WTC11 (cell line): ENCODE measurements at regions not wholly inside any gene's neighbourhood (a gene's known extent, or its start where the extent isn't known, plus 50 kb on each side); places are given as distances from the start of the nearest gene placed in this dataset.

Experiments
- ATAC-seq: fragments of 200-7000 bp; cut with Tn5 transposase; 2 replicates; pipeline ENCODE4 v1.10.0; 2021; ENCODE audit warnings: mild to moderate bottlenecking, moderate library complexity
- CTCF ChIA-PET: fragments of 300-600 bp; sonication (Branson Sonifier 250); formaldehyde crosslinking; loops from one replicate; lab custom pipeline; 2021; ENCODE audit warnings: antibody characterized with exemption; lab: Charles Lee
- POLR2A ChIA-PET: fragments of 350-600 bp; sonication (Branson Sonifier 250); formaldehyde crosslinking; loops from one replicate; lab custom pipeline; 2021; ENCODE audit warnings: antibody characterized with exemption; lab: Charles Lee
- DNase-seq: peaks from one replicate; pipeline ENCODE4 v3.0.0; 2021; ENCODE audit warnings: low spot score
- H3K27ac Mint-ChIP-seq: 2 replicates; pipeline ENCODE4 v1.8.0; 2021; ENCODE audit warnings: mixed read lengths
- H3K27me3 Mint-ChIP-seq: 2 replicates; pipeline ENCODE4 v1.8.0; 2021; ENCODE audit warnings: low read depth, mild to moderate bottlenecking, moderate library complexity, mixed read lengths
- H3K36me3 Mint-ChIP-seq: 2 replicates; pipeline ENCODE4 v1.8.0; 2021; ENCODE audit warnings: mixed read lengths
- H3K4me1 Mint-ChIP-seq: 2 replicates; pipeline ENCODE4 v1.8.0; 2022; ENCODE audit warnings: mixed read lengths
- H3K4me3 Mint-ChIP-seq: 2 replicates; pipeline ENCODE4 v1.8.0; 2021; ENCODE audit warnings: mild to moderate bottlenecking, moderate library complexity, mixed read lengths
- H3K9me3 Mint-ChIP-seq: 2 replicates; pipeline ENCODE4 v1.8.0; 2021; ENCODE audit warnings: mixed read lengths
- ATF2 ChIP-seq: sonication (generic); formaldehyde crosslinking; IDR thresholded peaks from 2 replicates; pipeline ENCODE4 v1.8.1; 2022; ENCODE audit warnings: low read depth, missing genetic modification reagents, borderline replicate concordance
- CBFB ChIP-seq: sonication (generic); formaldehyde crosslinking; IDR thresholded peaks from 2 replicates; pipeline ENCODE4 v1.8.1; 2022; ENCODE audit warnings: mild to moderate bottlenecking, low read depth, missing genetic modification reagents
- E2F5 ChIP-seq: sonication (generic); formaldehyde crosslinking; IDR thresholded peaks from 2 replicates; pipeline ENCODE4 v1.8.1; 2022; ENCODE audit warnings: mild to moderate bottlenecking, moderate library complexity, missing genetic modification reagents
- ESRRA ChIP-seq: sonication (generic); formaldehyde crosslinking; IDR thresholded peaks from 2 replicates; pipeline ENCODE4 v1.8.1; 2022; ENCODE audit warnings: mild to moderate bottlenecking, missing genetic modification reagents, borderline replicate concordance
- GRHL2 ChIP-seq: fragments of 250-450 bp; sonication (Bioruptor Pico); IDR thresholded peaks from 2 replicates; pipeline ENCODE4 v1.8.0; 2022; ENCODE audit warnings: mild to moderate bottlenecking, moderate library complexity; ENCODE audit not compliant: insufficient replicate concordance, severe bottlenecking
- JUN ChIP-seq: sonication (generic); formaldehyde crosslinking; IDR thresholded peaks from 2 replicates; pipeline ENCODE4 v1.8.0; 2023; ENCODE audit warnings: mild to moderate bottlenecking, missing genetic modification reagents
- NFYB ChIP-seq: sonication (generic); formaldehyde crosslinking; conservative IDR thresholded peaks from 2 replicates; pipeline ENCODE4 v1.8.0; 2022; ENCODE audit warnings: low read depth, missing genetic modification reagents
- PRRX2 ChIP-seq: fragments of 250-450 bp; sonication (Bioruptor Pico); IDR thresholded peaks from 2 replicates; pipeline ENCODE4 v1.8.0; 2021; ENCODE audit warnings: mild to moderate bottlenecking
- TCF7 ChIP-seq: sonication (generic); formaldehyde crosslinking; IDR thresholded peaks from 2 replicates; pipeline ENCODE4 v1.8.0; 2022; ENCODE audit warnings: mild to moderate bottlenecking, low read depth, missing genetic modification reagents, moderate library complexity
- TEAD4 ChIP-seq: sonication (generic); formaldehyde crosslinking; IDR thresholded peaks from 2 replicates; pipeline ENCODE4 v1.8.0; 2022; ENCODE audit warnings: mild to moderate bottlenecking, missing genetic modification reagents
- USF1 ChIP-seq: sonication (generic); formaldehyde crosslinking; IDR thresholded peaks from 2 replicates; pipeline ENCODE4 v1.8.0; 2022; ENCODE audit warnings: mild to moderate bottlenecking, missing genetic modification reagents
- TF ChIP-seq, protein P1 (sequence below): fragments of 250-450 bp; sonication (Bioruptor Pico); IDR thresholded peaks from 2 replicates; pipeline ENCODE4 v1.8.0; 2021; ENCODE audit warnings: mild to moderate bottlenecking
- TF ChIP-seq, protein P2 (sequence below): sonication (generic); formaldehyde crosslinking; IDR thresholded peaks from 2 replicates; pipeline ENCODE4 v1.8.1; 2023; ENCODE audit warnings: mild to moderate bottlenecking, missing genetic modification reagents
- TF ChIP-seq, protein P3 (sequence below): fragments of 250-450 bp; sonication (Bioruptor Pico); IDR thresholded peaks from 2 replicates; pipeline ENCODE4 v1.9.0; 2021; ENCODE audit warnings: mild to moderate bottlenecking
- TF ChIP-seq, protein P4 (sequence below): sonication (generic); formaldehyde crosslinking; IDR thresholded peaks from 2 replicates; pipeline ENCODE4 v1.8.0; 2023; ENCODE audit warnings: mild to moderate bottlenecking, missing genetic modification reagents
- TF ChIP-seq, protein P5 (sequence below): sonication (generic); formaldehyde crosslinking; IDR thresholded peaks from 2 replicates; pipeline ENCODE4 v1.8.0; 2023; ENCODE audit warnings: missing genetic modification reagents
- TF ChIP-seq, protein P6 (sequence below): sonication (generic); formaldehyde crosslinking; IDR thresholded peaks from 2 replicates; pipeline ENCODE4 v1.8.1; 2023; ENCODE audit warnings: mild to moderate bottlenecking, missing genetic modification reagents

DNA sequence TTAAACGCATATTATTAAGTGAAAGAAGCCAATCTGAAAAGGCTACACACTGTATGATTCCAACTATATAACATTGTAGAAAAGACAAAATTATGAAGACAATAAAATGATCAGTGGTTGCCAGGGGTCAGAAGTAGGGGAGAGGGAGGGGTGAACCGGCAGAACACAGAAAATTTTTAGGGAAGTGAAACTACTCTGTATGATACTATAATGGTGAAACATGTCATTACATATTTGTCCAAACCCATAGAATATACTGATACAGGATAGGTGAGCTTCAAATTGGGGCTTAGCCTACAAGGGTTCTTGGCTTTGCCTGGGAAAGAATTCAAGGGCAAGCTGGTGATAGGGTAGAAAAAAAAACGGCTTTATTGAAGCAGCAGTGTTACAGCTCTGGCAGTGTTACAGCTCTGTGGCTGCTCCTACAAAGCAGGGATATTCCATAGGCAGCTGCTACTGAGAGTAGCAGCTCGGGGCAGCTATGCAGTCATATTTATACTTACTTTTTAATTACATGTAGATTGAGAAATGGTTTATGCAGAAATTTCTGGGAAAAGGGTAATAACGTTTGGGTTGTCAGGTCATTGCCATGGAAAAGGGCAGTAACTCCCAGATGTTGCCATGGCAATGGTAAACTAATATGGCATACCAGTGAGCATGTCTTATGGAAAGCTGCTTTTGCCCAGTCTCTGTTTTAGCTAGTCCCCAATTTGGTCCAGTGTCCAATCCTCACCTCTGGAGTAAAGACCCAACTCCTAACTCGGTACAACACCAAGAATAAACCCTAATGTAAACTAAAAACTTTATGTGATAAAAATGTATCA is 125.1 kb upstream of the SLC25A36 start (continued):
- TF ChIP-seq, protein P1, sequence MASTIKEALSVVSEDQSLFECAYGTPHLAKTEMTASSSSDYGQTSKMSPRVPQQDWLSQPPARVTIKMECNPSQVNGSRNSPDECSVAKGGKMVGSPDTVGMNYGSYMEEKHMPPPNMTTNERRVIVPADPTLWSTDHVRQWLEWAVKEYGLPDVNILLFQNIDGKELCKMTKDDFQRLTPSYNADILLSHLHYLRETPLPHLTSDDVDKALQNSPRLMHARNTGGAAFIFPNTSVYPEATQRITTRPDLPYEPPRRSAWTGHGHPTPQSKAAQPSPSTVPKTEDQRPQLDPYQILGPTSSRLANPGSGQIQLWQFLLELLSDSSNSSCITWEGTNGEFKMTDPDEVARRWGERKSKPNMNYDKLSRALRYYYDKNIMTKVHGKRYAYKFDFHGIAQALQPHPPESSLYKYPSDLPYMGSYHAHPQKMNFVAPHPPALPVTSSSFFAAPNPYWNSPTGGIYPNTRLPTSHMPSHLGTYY (CRISPR knock-in tag), result no peak
- TF ChIP-seq, protein P2, sequence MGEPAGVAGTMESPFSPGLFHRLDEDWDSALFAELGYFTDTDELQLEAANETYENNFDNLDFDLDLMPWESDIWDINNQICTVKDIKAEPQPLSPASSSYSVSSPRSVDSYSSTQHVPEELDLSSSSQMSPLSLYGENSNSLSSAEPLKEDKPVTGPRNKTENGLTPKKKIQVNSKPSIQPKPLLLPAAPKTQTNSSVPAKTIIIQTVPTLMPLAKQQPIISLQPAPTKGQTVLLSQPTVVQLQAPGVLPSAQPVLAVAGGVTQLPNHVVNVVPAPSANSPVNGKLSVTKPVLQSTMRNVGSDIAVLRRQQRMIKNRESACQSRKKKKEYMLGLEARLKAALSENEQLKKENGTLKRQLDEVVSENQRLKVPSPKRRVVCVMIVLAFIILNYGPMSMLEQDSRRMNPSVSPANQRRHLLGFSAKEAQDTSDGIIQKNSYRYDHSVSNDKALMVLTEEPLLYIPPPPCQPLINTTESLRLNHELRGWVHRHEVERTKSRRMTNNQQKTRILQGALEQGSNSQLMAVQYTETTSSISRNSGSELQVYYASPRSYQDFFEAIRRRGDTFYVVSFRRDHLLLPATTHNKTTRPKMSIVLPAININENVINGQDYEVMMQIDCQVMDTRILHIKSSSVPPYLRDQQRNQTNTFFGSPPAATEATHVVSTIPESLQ (CRISPR knock-in tag), result no peak
- TF ChIP-seq, all 79 proteins: peak for 0

- Mint-ChIP-seq H3K4me1 (peaks cover 14% of the 10 kb centered on the region), H3K27ac (no peak overlapping the region), H3K36me3 (no peaks in the 10 kb centered on the region), H3K4me3 (no peak overlapping the region), H3K9me3 (no peaks in the 10 kb centered on the region), H3K27me3 (no peaks in the 10 kb centered on the region)
- ChIA-PET CTCF (no interaction called here), POLR2A (no interaction called here)
- TF ChIP-seq CBFB (CRISPR knock-in tag), result no peak
- no peak for TF ChIP-seq NFYB
- TF ChIP-seq TEAD4 (CRISPR knock-in tag), result no peak
- TF ChIP-seq, protein P3, sequence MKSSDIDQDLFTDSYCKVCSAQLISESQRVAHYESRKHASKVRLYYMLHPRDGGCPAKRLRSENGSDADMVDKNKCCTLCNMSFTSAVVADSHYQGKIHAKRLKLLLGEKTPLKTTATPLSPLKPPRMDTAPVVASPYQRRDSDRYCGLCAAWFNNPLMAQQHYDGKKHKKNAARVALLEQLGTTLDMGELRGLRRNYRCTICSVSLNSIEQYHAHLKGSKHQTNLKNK (CRISPR knock-in tag), result no peak
- no peak for TF ChIP-seq ATF2 (CRISPR knock-in tag)
- DNase-seq (no peak), ATAC-seq (no peak)
Observed at GRCh38 chr3:140821493-140821892, 120.1 kb upstream of the SLC25A36 start.

- CTCF ChIA-PET, result no interaction called here
- Mint-ChIP-seq H3K36me3 (no peaks in the 10 kb centered on the region), H3K9me3 (no peaks in the 10 kb centered on the region), H3K27me3 (no peaks in the 10 kb centered on the region), H3K27ac (no peak overlapping the region), H3K4me3 (no peak overlapping the region), H3K4me1 (peaks cover 14% of the 10 kb centered on the region)
- ATAC-seq (peak; percentile 77), DNase-seq (no peak)
- POLR2A ChIA-PET, result no interaction called here
- no peak for TF ChIP-seq E2F5
- no peak for TF ChIP-seq ESRRA (CRISPR knock-in tag)
- no peak for TF ChIP-seq GRHL2 (CRISPR knock-in tag)
- TF ChIP-seq, protein P4, sequence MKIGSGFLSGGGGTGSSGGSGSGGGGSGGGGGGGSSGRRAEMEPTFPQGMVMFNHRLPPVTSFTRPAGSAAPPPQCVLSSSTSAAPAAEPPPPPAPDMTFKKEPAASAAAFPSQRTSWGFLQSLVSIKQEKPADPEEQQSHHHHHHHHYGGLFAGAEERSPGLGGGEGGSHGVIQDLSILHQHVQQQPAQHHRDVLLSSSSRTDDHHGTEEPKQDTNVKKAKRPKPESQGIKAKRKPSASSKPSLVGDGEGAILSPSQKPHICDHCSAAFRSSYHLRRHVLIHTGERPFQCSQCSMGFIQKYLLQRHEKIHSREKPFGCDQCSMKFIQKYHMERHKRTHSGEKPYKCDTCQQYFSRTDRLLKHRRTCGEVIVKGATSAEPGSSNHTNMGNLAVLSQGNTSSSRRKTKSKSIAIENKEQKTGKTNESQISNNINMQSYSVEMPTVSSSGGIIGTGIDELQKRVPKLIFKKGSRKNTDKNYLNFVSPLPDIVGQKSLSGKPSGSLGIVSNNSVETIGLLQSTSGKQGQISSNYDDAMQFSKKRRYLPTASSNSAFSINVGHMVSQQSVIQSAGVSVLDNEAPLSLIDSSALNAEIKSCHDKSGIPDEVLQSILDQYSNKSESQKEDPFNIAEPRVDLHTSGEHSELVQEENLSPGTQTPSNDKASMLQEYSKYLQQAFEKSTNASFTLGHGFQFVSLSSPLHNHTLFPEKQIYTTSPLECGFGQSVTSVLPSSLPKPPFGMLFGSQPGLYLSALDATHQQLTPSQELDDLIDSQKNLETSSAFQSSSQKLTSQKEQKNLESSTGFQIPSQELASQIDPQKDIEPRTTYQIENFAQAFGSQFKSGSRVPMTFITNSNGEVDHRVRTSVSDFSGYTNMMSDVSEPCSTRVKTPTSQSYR (CRISPR knock-in tag), result no peak
- no peak for TF ChIP-seq CBFB (CRISPR knock-in tag)
- TF ChIP-seq JUN, result no peak
- no peak for TF ChIP-seq USF1 (CRISPR knock-in tag)
- TF ChIP-seq PRRX2 (CRISPR knock-in tag), result no peak
- TF ChIP-seq, protein P5, sequence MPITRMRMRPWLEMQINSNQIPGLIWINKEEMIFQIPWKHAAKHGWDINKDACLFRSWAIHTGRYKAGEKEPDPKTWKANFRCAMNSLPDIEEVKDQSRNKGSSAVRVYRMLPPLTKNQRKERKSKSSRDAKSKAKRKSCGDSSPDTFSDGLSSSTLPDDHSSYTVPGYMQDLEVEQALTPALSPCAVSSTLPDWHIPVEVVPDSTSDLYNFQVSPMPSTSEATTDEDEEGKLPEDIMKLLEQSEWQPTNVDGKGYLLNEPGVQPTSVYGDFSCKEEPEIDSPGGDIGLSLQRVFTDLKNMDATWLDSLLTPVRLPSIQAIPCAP, result no peak
- no peak for TF ChIP-seq ATF2 (CRISPR knock-in tag)
- TF ChIP-seq TCF7 (CRISPR knock-in tag), result no peak
- TF ChIP-seq, protein P6, sequence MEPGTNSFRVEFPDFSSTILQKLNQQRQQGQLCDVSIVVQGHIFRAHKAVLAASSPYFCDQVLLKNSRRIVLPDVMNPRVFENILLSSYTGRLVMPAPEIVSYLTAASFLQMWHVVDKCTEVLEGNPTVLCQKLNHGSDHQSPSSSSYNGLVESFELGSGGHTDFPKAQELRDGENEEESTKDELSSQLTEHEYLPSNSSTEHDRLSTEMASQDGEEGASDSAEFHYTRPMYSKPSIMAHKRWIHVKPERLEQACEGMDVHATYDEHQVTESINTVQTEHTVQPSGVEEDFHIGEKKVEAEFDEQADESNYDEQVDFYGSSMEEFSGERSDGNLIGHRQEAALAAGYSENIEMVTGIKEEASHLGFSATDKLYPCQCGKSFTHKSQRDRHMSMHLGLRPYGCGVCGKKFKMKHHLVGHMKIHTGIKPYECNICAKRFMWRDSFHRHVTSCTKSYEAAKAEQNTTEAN (CRISPR knock-in tag), result no peak
Observed at GRCh38 chr3:140822401-140823047, 119.1 kb upstream of the SLC25A36 start.
